OCI-LY1 (cell line): ENCODE measurements at regions not wholly inside any gene's neighbourhood (a gene's known extent, or its start where the extent isn't known, plus 50 kb on each side); places are given as distances from the start of the nearest gene placed in this dataset.

Experiments
- CTCF ChIP-seq: fragments of 200-600 bp; sonication (generic), shearing (Covaris generic); IDR thresholded peaks from 2 replicates; pipeline ENCODE4 v1.5.1; 2017; ENCODE audit warnings: mild to moderate bottlenecking, antibody characterized with exemption, low read length, moderate library complexity, mixed read lengths
- EZH2 ChIP-seq: fragments of 200-600 bp; sonication (generic), shearing (Covaris generic); IDR thresholded peaks from 2 replicates; pipeline ENCODE4 v1.8.0; 2017; ENCODE audit warnings: borderline replicate concordance, mixed run types, mild to moderate bottlenecking, antibody characterized with exemption, low read length, moderate library complexity, mixed read lengths

GRCh38 chr14:62053188-62053587 is 291.0 kb downstream of the SNAPC1 start:
- no peak for TF ChIP-seq CTCF
- no peak for TF ChIP-seq EZH2
